ENCODE measurements at regions not wholly inside any gene's neighbourhood (a gene's known extent, or its start where the extent isn't known, plus 50 kb on each side); places are given as distances from the start of the nearest gene placed in this dataset.

GRCh38 chr10:4067931-4068561, 283.0 kb upstream of the KLF6 start:
- no peak for TF ChIP-seq CTCF (IDR thresholded peaks at IDR 0.05; ENCODE audit: insufficient read depth, low read length, poor library complexity, severe bottlenecking)
- no peak for TF ChIP-seq EZH2phosphoT487 (conservative IDR thresholded peaks at IDR 0.05; ENCODE audit: low read length)
